ENCODE measurements at regions not wholly inside any gene's neighbourhood (a gene's known extent, or its start where the extent isn't known, plus 50 kb on each side); places are given as distances from the start of the nearest gene placed in this dataset.

DNA sequence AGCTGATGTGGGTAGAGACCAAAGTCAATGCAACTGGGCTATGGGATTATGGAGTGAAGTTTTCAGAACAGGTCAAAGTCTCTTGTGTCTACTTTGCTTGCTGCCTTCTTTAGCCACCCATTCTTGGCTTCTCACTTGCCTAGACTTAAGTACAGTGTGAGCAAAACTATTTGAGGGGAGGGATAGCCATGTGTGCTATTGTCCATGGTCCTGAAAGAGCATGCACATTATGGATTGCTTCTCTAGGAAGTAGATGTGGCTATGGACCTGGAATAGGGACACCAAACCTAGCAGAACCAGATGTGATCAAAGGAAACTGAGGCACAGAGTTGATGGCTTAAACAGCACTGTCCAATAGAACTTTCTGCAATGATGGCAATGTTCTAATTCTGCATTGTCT lies 81.9 kb upstream of the ZNF800 start:
- TF ChIP-seq, protein P1, sequence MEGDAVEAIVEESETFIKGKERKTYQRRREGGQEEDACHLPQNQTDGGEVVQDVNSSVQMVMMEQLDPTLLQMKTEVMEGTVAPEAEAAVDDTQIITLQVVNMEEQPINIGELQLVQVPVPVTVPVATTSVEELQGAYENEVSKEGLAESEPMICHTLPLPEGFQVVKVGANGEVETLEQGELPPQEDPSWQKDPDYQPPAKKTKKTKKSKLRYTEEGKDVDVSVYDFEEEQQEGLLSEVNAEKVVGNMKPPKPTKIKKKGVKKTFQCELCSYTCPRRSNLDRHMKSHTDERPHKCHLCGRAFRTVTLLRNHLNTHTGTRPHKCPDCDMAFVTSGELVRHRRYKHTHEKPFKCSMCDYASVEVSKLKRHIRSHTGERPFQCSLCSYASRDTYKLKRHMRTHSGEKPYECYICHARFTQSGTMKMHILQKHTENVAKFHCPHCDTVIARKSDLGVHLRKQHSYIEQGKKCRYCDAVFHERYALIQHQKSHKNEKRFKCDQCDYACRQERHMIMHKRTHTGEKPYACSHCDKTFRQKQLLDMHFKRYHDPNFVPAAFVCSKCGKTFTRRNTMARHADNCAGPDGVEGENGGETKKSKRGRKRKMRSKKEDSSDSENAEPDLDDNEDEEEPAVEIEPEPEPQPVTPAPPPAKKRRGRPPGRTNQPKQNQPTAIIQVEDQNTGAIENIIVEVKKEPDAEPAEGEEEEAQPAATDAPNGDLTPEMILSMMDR (IDR thresholded peaks at IDR 0.05), result no peak
- no peak for TF ChIP-seq EP300 (IDR thresholded peaks at IDR 0.05)

Data from sigmoid colon (tissue), 4 donors.